Caco-2 (cell line): ENCODE measurements at regions not wholly inside any gene's neighbourhood (a gene's known extent, or its start where the extent isn't known, plus 50 kb on each side); places are given as distances from the start of the nearest gene placed in this dataset.

Experiments
- BruUV-seq: library from RNA; stranded (reverse); fragments of 400-500 nt; replicated peaks from 2 replicates; lab custom pipeline; 2021; lab: Mats Ljungman, UMichigan
- CTCF ChIA-PET: fragments of 300-600 bp; sonication (Branson Sonifier 250); formaldehyde crosslinking; loops from one replicate; lab custom pipeline; 2022; ENCODE audit warnings: antibody characterized with exemption; lab: Charles Lee
- POLR2A ChIA-PET: fragments of 300-600 bp; sonication (Branson Sonifier 250); formaldehyde crosslinking; loops from one replicate; lab custom pipeline; 2022; ENCODE audit warnings: antibody characterized with exemption; lab: Charles Lee
- DNase-seq, 2 experiments: peaks; one replicate each; pipeline versions ENCODE4 v3.0.0 to v3.0.0-alpha.2; 2020 to 2022
- H3K27me3 ChIP-seq: replicated peaks from 2 replicates; pipeline ENCODE4 v1.6.0; 2011; ENCODE audit warnings: low read length; ENCODE audit not compliant: control insufficient read depth, insufficient read depth
- H3K36me3 ChIP-seq: 2 replicates; pipeline ENCODE4 v1.5.1; 2011; ENCODE audit warnings: low read length; ENCODE audit not compliant: control insufficient read depth, insufficient read depth
- H3K4me1 ChIP-seq: fragments of 250-450 bp; sonication (Bioruptor Pico); 2 replicates; pipeline ENCODE4 v1.5.1; 2020; ENCODE audit warnings: mild to moderate bottlenecking
- H3K4me3 ChIP-seq: 2 replicates; pipeline ENCODE4 v1.5.1; 2011; ENCODE audit warnings: low read depth, mild to moderate bottlenecking, control low read depth, low read length
- H3K9me3 ChIP-seq: fragments of 250-450 bp; sonication (Bioruptor Pico); 2 replicates; pipeline ENCODE4 v1.5.1; 2020; ENCODE audit warnings: mild to moderate bottlenecking, moderate library complexity
- H3K27ac Mint-ChIP-seq: one replicate; pipeline ENCODE4 v1.8.0; 2022; ENCODE audit warnings: mixed read lengths; ENCODE audit not compliant: unreplicated experiment
- H3K27me3 Mint-ChIP-seq: one replicate; pipeline ENCODE4 v1.8.0; 2022; ENCODE audit warnings: mixed read lengths; ENCODE audit not compliant: insufficient read depth, unreplicated experiment
- H3K36me3 Mint-ChIP-seq: one replicate; pipeline ENCODE4 v1.8.0; 2022; ENCODE audit warnings: mild to moderate bottlenecking, mixed read lengths; ENCODE audit not compliant: insufficient read depth, unreplicated experiment
- H3K4me1 Mint-ChIP-seq: one replicate; pipeline ENCODE4 v1.8.0; 2022; ENCODE audit warnings: low read depth, mixed read lengths; ENCODE audit not compliant: unreplicated experiment
- H3K4me3 Mint-ChIP-seq: one replicate; pipeline ENCODE4 v1.8.0; 2022; ENCODE audit warnings: mild to moderate bottlenecking, moderate library complexity, mixed read lengths; ENCODE audit not compliant: unreplicated experiment
- H3K9me3 Mint-ChIP-seq: one replicate; pipeline ENCODE4 v1.8.0; 2022; ENCODE audit warnings: mixed read lengths; ENCODE audit not compliant: unreplicated experiment
- intact Hi-C: fragments of 100-400 bp; cut with micrococcal nuclease; formaldehyde crosslinking; loops from one replicate; pipeline ENCODE4 v1.10.0; 2022; ENCODE audit not compliant: unreplicated experiment
- TF ChIP-seq, protein P1 (sequence below), 2 experiments: fragments of 200-600 bp in 1 of 2; IDR thresholded peaks; 1 replicate in 1 of 2; 2 replicates in 1 of 2; pipeline versions ENCODE4 v1.5.1 to v1.8.0; 2011 to 2022; ENCODE audit warnings: antibody characterized with exemption in 1 of 2, control low read depth in 1 of 2, inconsistent platforms in 1 of 2, low read depth in 1 of 2, low read length in 1 of 2, mild to moderate bottlenecking in 1 of 2, moderate library complexity in 1 of 2; ENCODE audit not compliant: insufficient read depth in 1 of 2, severe bottlenecking in 1 of 2, unreplicated experiment in 1 of 2

DNA sequence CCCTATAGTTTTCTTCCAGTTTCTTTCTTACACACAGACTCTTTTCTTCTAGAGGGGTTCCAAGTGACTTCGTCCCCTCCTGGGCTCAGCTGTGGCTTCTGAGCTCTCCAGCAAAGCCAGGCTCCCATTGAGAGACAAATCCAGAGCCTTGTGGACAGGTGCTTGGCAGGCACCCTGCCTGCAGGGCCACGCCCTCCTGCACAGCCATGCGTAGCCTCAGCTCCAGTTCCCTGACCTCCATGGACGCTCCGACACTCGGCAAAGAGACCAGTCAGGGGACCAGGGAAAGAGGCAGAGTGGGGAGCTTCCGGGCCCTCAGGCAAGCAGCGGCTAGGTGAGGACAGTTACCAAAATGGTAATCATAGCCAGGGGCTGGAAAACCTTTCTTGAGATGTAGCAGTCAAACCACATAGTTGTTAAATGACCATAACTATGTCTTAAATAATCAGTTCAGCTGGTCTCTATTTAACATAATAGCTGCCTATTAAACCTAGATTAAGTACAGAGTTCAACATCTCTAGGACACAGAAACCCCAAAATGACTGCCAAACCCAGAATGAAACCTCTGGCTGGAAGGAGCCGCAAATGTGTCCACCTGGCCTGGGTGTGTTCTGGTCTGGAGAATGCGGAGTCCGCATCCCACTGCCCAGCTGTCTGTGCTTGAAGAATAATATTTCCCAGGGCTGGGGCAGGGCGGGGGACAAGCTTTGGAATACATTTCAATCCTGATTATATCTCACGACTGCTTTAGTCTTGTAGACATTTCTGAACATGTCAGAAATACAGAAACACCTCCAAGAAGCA is 69.3 kb upstream of the RGMA start:
- Mint-ChIP-seq H3K4me1 (no peaks in the 10 kb centered on the region), H3K27me3 (peaks cover 3% of the 10 kb centered on the region), H3K36me3 (peaks cover 4% of the 10 kb centered on the region), H3K4me3 (no peak overlapping the region), H3K9me3 (no peaks in the 10 kb centered on the region), H3K27ac (no peak overlapping the region)
- Histone ChIP-seq H3K27me3 (no peaks in the 10 kb centered on the region), H3K9me3 (no peaks in the 10 kb centered on the region), H3K4me3 (no peak overlapping the region), H3K36me3 (no peaks in the 10 kb centered on the region), H3K4me1 (no peaks in the 10 kb centered on the region)
- no peak for DNase-seq
- TF ChIP-seq, protein P1, sequence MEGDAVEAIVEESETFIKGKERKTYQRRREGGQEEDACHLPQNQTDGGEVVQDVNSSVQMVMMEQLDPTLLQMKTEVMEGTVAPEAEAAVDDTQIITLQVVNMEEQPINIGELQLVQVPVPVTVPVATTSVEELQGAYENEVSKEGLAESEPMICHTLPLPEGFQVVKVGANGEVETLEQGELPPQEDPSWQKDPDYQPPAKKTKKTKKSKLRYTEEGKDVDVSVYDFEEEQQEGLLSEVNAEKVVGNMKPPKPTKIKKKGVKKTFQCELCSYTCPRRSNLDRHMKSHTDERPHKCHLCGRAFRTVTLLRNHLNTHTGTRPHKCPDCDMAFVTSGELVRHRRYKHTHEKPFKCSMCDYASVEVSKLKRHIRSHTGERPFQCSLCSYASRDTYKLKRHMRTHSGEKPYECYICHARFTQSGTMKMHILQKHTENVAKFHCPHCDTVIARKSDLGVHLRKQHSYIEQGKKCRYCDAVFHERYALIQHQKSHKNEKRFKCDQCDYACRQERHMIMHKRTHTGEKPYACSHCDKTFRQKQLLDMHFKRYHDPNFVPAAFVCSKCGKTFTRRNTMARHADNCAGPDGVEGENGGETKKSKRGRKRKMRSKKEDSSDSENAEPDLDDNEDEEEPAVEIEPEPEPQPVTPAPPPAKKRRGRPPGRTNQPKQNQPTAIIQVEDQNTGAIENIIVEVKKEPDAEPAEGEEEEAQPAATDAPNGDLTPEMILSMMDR (IDR thresholded peaks at IDR 0.05; ENCODE audit: insufficient read depth in 1 of 2, low read depth in 1 of 2, low read length in 1 of 2, severe bottlenecking in 1 of 2, unreplicated experiment in 1 of 2) = no peak
- intact Hi-C loops = no loop called here
- POLR2A ChIA-PET = no interaction called here
- BruUV-seq = no TSS peak
- CTCF ChIA-PET = no interaction called here

DNA sequence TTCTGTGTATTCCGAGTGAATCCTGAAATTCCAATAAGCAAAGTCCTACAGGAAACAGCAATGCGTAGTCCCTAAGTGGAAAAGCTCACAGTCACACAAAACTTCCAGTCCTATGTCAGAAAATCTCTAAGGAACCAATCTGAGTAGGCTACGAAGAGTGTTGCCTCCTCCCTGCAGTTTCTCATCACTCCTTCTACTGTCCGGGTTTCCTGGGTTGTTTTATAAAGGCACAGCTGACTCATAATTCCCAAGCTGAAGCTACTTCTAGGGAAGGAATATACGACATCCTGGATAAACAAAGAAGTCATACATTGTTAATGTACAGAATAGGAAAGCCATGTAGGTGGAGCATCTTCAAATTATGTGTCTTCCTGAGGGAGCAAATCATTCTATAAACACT is 65.7 kb upstream of the RGMA start:
- Mint-ChIP-seq H3K27me3 (no peaks in the 10 kb centered on the region), H3K4me1 (no peaks in the 10 kb centered on the region), H3K4me3 (no peak overlapping the region), H3K27ac (no peak overlapping the region), H3K9me3 (no peaks in the 10 kb centered on the region), H3K36me3 (no peaks in the 10 kb centered on the region)
- ChIA-PET POLR2A (no interaction called here), CTCF (no interaction called here)
- Histone ChIP-seq H3K4me3 (no peak overlapping the region), H3K27me3 (no peaks in the 10 kb centered on the region), H3K36me3 (no peaks in the 10 kb centered on the region), H3K4me1 (no peaks in the 10 kb centered on the region), H3K9me3 (no peaks in the 10 kb centered on the region)
- no peak for DNase-seq
- intact Hi-C loops = no loop called here
- no TSS peak for BruUV-seq
- TF ChIP-seq, protein P1 (IDR thresholded peaks at IDR 0.05; ENCODE audit: insufficient read depth in 1 of 2, low read depth in 1 of 2, low read length in 1 of 2, severe bottlenecking in 1 of 2, unreplicated experiment in 1 of 2) = no peak

DNA sequence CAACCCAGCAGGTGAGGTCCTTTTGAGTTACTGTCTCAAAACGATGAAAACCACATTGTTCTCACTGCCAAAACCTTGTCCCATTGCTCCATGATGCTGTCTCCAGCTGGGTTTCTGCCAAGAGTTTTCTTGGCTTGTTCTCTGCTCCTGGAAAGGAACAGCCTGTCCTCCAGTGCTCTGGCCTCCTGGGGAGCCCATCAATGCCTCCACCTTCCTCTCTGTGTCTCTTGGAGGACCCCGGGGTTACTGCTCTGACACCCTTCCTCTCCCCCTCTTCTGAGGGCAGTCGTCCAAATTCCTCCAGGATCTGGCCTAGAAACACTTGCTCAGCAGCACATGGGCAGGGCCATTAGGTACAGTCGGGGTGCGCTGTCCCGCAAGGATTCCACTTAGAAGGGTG is 63.9 kb upstream of the RGMA start:
- Histone ChIP-seq H3K4me1 (no peaks in the 10 kb centered on the region), H3K9me3 (no peaks in the 10 kb centered on the region), H3K4me3 (no peak overlapping the region), H3K36me3 (no peaks in the 10 kb centered on the region), H3K27me3 (no peaks in the 10 kb centered on the region)
- DNase-seq = no peak
- TF ChIP-seq, protein P1 (IDR thresholded peaks at IDR 0.05; ENCODE audit: insufficient read depth in 1 of 2, low read depth in 1 of 2, low read length in 1 of 2, severe bottlenecking in 1 of 2, unreplicated experiment in 1 of 2) = no peak
- no peaks in the 10 kb centered on the region for H3K36me3 Mint-ChIP-seq
- H3K4me3 Mint-ChIP-seq = no peak overlapping the region
- BruUV-seq = no TSS peak
- ChIA-PET POLR2A (no interaction called here), CTCF (no interaction called here)
- no peaks in the 10 kb centered on the region for H3K4me1 Mint-ChIP-seq
- no peak overlapping the region for H3K27ac Mint-ChIP-seq
- no peaks in the 10 kb centered on the region for H3K27me3 Mint-ChIP-seq
- intact Hi-C loops = no loop called here
- H3K9me3 Mint-ChIP-seq = peaks cover 6% of the 10 kb centered on the region
